Endodermal cell (in vitro differentiated cells): ENCODE measurements at regions not wholly inside any gene's neighbourhood (a gene's known extent, or its start where the extent isn't known, plus 50 kb on each side); places are given as distances from the start of the nearest gene placed in this dataset.
A peak's percentile ranks its signal among the peaks of the same experiment; 100 is the strongest.

Experiments
- DNase-seq: peaks from one replicate; pipeline ENCODE4 v3.0.0-alpha.2; 2017
- H3K27ac ChIP-seq: 2 replicates; pipeline ENCODE4 v1.5.1; 2013; ENCODE audit warnings: mild to moderate bottlenecking, low read depth, low read length, moderate library complexity
- H3K27me3 ChIP-seq: 2 replicates; pipeline ENCODE4 v1.6.1; 2013; ENCODE audit warnings: mild to moderate bottlenecking, low read length, moderate library complexity; ENCODE audit not compliant: insufficient read depth, control insufficient read depth, poor library complexity, severe bottlenecking
- H3K36me3 ChIP-seq: 2 replicates; pipeline ENCODE4 v1.7.0; 2013; ENCODE audit warnings: mild to moderate bottlenecking, low read length, moderate library complexity; ENCODE audit not compliant: control insufficient read depth, insufficient read depth
- H3K4me1 ChIP-seq: one replicate; pipeline ENCODE4 v1.7.0; 2013; ENCODE audit warnings: low read length; ENCODE audit not compliant: control insufficient read depth, insufficient read depth
- H3K4me3 ChIP-seq: 2 replicates; pipeline ENCODE4 v1.5.1; 2013; ENCODE audit warnings: mild to moderate bottlenecking, low read length, moderate library complexity
- H3K9ac ChIP-seq: 2 replicates; pipeline ENCODE4 v1.6.1; 2013; ENCODE audit warnings: mild to moderate bottlenecking, low read length, moderate library complexity; ENCODE audit not compliant: poor library complexity, severe bottlenecking; ENCODE audit errors: extremely low read depth
- H3K9me3 ChIP-seq: 2 replicates; pipeline ENCODE4 v1.6.1; 2013; ENCODE audit warnings: mild to moderate bottlenecking, low read length, moderate library complexity; ENCODE audit not compliant: control insufficient read depth
- H3K27ac Mint-ChIP-seq: 2 replicates; pipeline ENCODE4 v1.8.0; 2020; ENCODE audit warnings: mixed read lengths
- H3K27me3 Mint-ChIP-seq: 2 replicates; pipeline ENCODE4 v1.8.0; 2021; ENCODE audit warnings: mild to moderate bottlenecking, mixed read lengths; ENCODE audit not compliant: insufficient read depth
- H3K36me3 Mint-ChIP-seq: 2 replicates; pipeline ENCODE4 v1.8.0; 2020; ENCODE audit warnings: low read depth, mixed read lengths
- H3K4me1 Mint-ChIP-seq: 2 replicates; pipeline ENCODE4 v1.8.0; 2020; ENCODE audit warnings: mixed read lengths
- H3K4me3 Mint-ChIP-seq: 2 replicates; pipeline ENCODE4 v1.8.0; 2020; ENCODE audit warnings: mild to moderate bottlenecking, moderate library complexity, mixed read lengths
- H3K9me3 Mint-ChIP-seq: 2 replicates; pipeline ENCODE4 v1.8.0; 2020; ENCODE audit warnings: mild to moderate bottlenecking, mixed read lengths
- CTCF ChIP-seq: fragments of 200-600 bp; sonication (generic); conservative IDR thresholded peaks from 2 replicates; pipeline ENCODE4 v1.5.0; 2021; ENCODE audit warnings: antibody characterized with exemption, mild to moderate bottlenecking
- WGBS, 2 experiments: methylation state at CpG; one replicate each; pipeline versions ENCODE4 v1.1.5 to v1.1.7; 2013; ENCODE audit warnings: missing lambda C conversion rate in 2 of 2, mixed read lengths in 1 of 2; ENCODE audit not compliant: insufficient coverage in 1 of 2, insufficient read length in 1 of 2; 5-methylcytosine and 5-hydroxymethylcytosine counted together

GRCh38 chr17:34413443-34414119 lies 50.5 kb upstream of the CCL1 start:
- H3K27me3 ChIP-seq: peaks cover 3% of the 10 kb centered on the region
- H3K4me3 ChIP-seq: no peak overlapping the region
- no peak for TF ChIP-seq CTCF
- peaks cover 6% of the 10 kb centered on the region for H3K4me1 ChIP-seq
- Mint-ChIP-seq H3K4me3 (no peak overlapping the region), H3K4me1 (peaks cover 35% of the 10 kb centered on the region), H3K27me3 (peaks cover 55% of the 10 kb centered on the region), H3K36me3 (no peaks in the 10 kb centered on the region), H3K9me3 (peaks cover 2% of the 10 kb centered on the region), H3K27ac (no peak overlapping the region)
- H3K27ac ChIP-seq: no peak overlapping the region
- 78 to 81% methylated on average over 6 to 12 of the region's 12 CpGs for WGBS, 2 experiments
- DNase-seq: peak; percentile 72
- H3K9me3 ChIP-seq: no peaks in the 10 kb centered on the region
- no peak overlapping the region for H3K9ac ChIP-seq
- H3K36me3 ChIP-seq: no peaks in the 10 kb centered on the region

GRCh38 chr17:34412965-34413441 lies 50.0 kb upstream of the CCL1 start:
- H3K27ac Mint-ChIP-seq: no peak overlapping the region
- peaks cover 2% of the 10 kb centered on the region for H3K9me3 Mint-ChIP-seq
- peaks cover 35% of the 10 kb centered on the region for H3K4me1 Mint-ChIP-seq
- peaks cover 55% of the 10 kb centered on the region for H3K27me3 Mint-ChIP-seq
- no peak overlapping the region for H3K27ac ChIP-seq
- H3K36me3 Mint-ChIP-seq: no peaks in the 10 kb centered on the region
- no peak overlapping the region for H3K4me3 Mint-ChIP-seq
- H3K27me3 ChIP-seq: peaks cover 3% of the 10 kb centered on the region
- no peak for DNase-seq
- WGBS, 2 experiments: 93 to 94% methylated on average over 3 of the region's 3 CpGs
- H3K36me3 ChIP-seq: no peaks in the 10 kb centered on the region
- no peak overlapping the region for H3K4me3 ChIP-seq
- H3K9ac ChIP-seq: no peak overlapping the region
- no peaks in the 10 kb centered on the region for H3K9me3 ChIP-seq
- TF ChIP-seq CTCF: no peak
- H3K4me1 ChIP-seq: peaks cover 6% of the 10 kb centered on the region
